IMR-90 (cell line): ENCODE measurements at regions not wholly inside any gene's neighbourhood (a gene's known extent, or its start where the extent isn't known, plus 50 kb on each side); places are given as distances from the start of the nearest gene placed in this dataset.
"Not testable (repeated sequence)": the region's sequence is repeated elsewhere in the genome, so short reads cannot be mapped to it uniquely, and the experiment has no call there.

Experiments
- ATAC-seq: fragments of 200-7000 bp; cut with Tn5 transposase; 2 replicates; pipeline ENCODE4 v1.9.1; 2020; ENCODE audit warnings: low read depth, mild to moderate bottlenecking, moderate library complexity
- BruUV-seq: library from RNA; stranded (reverse); fragments of 400-500 nt; replicated peaks from 2 replicates; lab custom pipeline; 2021; lab: Mats Ljungman, UMichigan
- CTCF ChIA-PET: fragments of 300-600 bp; formaldehyde crosslinking; extraction: SDS; loops from one replicate; lab custom pipeline; 2021; ENCODE audit warnings: antibody characterized with exemption; lab: Yijun Ruan, JAX
- POLR2A ChIA-PET: fragments of 300-600 bp; sonication (Branson Sonifier 250); formaldehyde crosslinking; loops from one replicate; lab custom pipeline; 2022; ENCODE audit warnings: antibody characterized with exemption; ENCODE audit not compliant: unreplicated experiment; lab: Charles Lee
- DNase-seq: peaks from one replicate; pipeline ENCODE4 v3.0.0; 2013
- H2AFZ ChIP-seq: replicated peaks from 2 replicates; pipeline ENCODE3; 2013; ENCODE audit warnings: low read length, mild to moderate bottlenecking; ENCODE audit not compliant: poor library complexity
- H2AK5ac ChIP-seq: 2 replicates; pipeline ENCODE4 v1.6.1; 2013; ENCODE audit warnings: low read depth, low read length, inconsistent platforms
- H2AK9ac ChIP-seq: replicated peaks from 2 replicates; pipeline ENCODE3; 2013; ENCODE audit warnings: mild to moderate bottlenecking, low read depth, low read length, moderate library complexity; ENCODE audit not compliant: poor library complexity
- H2BK120ac ChIP-seq: 2 replicates; pipeline ENCODE4 v1.6.1; 2013; ENCODE audit warnings: low read depth, low read length, inconsistent platforms
- H2BK15ac ChIP-seq: 3 replicates; pipeline ENCODE4 v1.6.1; 2013; ENCODE audit warnings: low read depth, low read length, inconsistent platforms
- H2BK20ac ChIP-seq: 2 replicates; pipeline ENCODE4 v1.6.1; 2013; ENCODE audit warnings: low read depth, mild to moderate bottlenecking, inconsistent platforms, low read length, moderate library complexity
- H2BK5ac ChIP-seq: 2 replicates; pipeline ENCODE4 v1.6.1; 2013; ENCODE audit warnings: mild to moderate bottlenecking, low read depth, low read length, inconsistent platforms; ENCODE audit not compliant: poor library complexity, severe bottlenecking
- H3K14ac ChIP-seq: replicated peaks from 2 replicates; pipeline ENCODE4 v1.6.1; 2013; ENCODE audit warnings: low read depth, low read length, inconsistent platforms
- H3K18ac ChIP-seq: 2 replicates; pipeline ENCODE4 v1.6.1; 2013; ENCODE audit warnings: low read depth, low read length, control low read depth
- H3K23ac ChIP-seq: 2 replicates; pipeline ENCODE4 v1.6.1; 2013; ENCODE audit warnings: low read depth, low read length, inconsistent platforms
- H3K27ac ChIP-seq: 2 replicates; pipeline ENCODE4 v1.5.1; 2013; ENCODE audit warnings: mild to moderate bottlenecking, control low read depth, low read length; ENCODE audit not compliant: insufficient read depth
- H3K27me3 ChIP-seq: 2 replicates; pipeline ENCODE4 v1.6.1; 2013; ENCODE audit warnings: low read length; ENCODE audit not compliant: control insufficient read depth, insufficient read depth
- H3K36me3 ChIP-seq: 2 replicates; pipeline ENCODE4 v1.6.1; 2013; ENCODE audit warnings: low read length, mixed read lengths; ENCODE audit not compliant: control insufficient read depth, insufficient read depth
- H3K4ac ChIP-seq: 2 replicates; pipeline ENCODE4 v1.6.1; 2013; ENCODE audit warnings: low read depth, low read length, inconsistent platforms
- H3K4me1 ChIP-seq: 2 replicates; pipeline ENCODE4 v1.6.1; 2013; ENCODE audit warnings: low read length, mixed read lengths; ENCODE audit not compliant: control insufficient read depth, insufficient read depth
- H3K4me2 ChIP-seq: 2 replicates; pipeline ENCODE4 v1.6.1; 2013; ENCODE audit warnings: low read depth, mild to moderate bottlenecking, control low read depth, low read length, moderate library complexity
- H3K4me3 ChIP-seq: 2 replicates; pipeline ENCODE4 v1.5.1; 2013; ENCODE audit warnings: low read depth, mild to moderate bottlenecking, control low read depth, low read length, moderate library complexity; ENCODE audit not compliant: insufficient read depth
- H3K56ac ChIP-seq: 2 replicates; pipeline ENCODE4 v1.6.1; 2013; ENCODE audit warnings: low read length, inconsistent platforms; ENCODE audit not compliant: insufficient read depth; ENCODE audit errors: extremely low read depth
- H3K79me1 ChIP-seq, 2 experiments: 2 replicates each; pipeline ENCODE4 v1.6.1; 2013; ENCODE audit warnings: low read length in 2 of 2, inconsistent platforms in 1 of 2, low read depth in 1 of 2
- H3K9ac ChIP-seq: 2 replicates; pipeline ENCODE4 v1.6.1; 2013; ENCODE audit warnings: low read depth, low read length, control low read depth
- H3K9me1 ChIP-seq: 2 replicates; pipeline ENCODE4 v1.6.1; 2013; ENCODE audit warnings: low read length, inconsistent platforms; ENCODE audit not compliant: insufficient read depth
- H3K9me3 ChIP-seq: 2 replicates; pipeline ENCODE4 v1.6.1; 2013; ENCODE audit warnings: low read length; ENCODE audit not compliant: control insufficient read depth, insufficient read depth
- H4K20me1 ChIP-seq: 2 replicates; pipeline ENCODE4 v1.6.1; 2013; ENCODE audit warnings: low read length, inconsistent platforms; ENCODE audit not compliant: insufficient read depth
- H4K5ac ChIP-seq: 2 replicates; pipeline ENCODE4 v1.6.1; 2013; ENCODE audit warnings: mild to moderate bottlenecking, low read depth, low read length, control low read depth
- H4K8ac ChIP-seq, 2 experiments: 2 replicates each; pipeline ENCODE4 v1.6.1; 2013; ENCODE audit warnings: low read depth in 2 of 2, low read length in 2 of 2, control low read depth in 1 of 2, inconsistent platforms in 1 of 2
- H4K91ac ChIP-seq: 2 replicates; pipeline ENCODE4 v1.6.1; 2013; ENCODE audit warnings: low read depth, low read length, inconsistent platforms; ENCODE audit not compliant: insufficient read depth
- WGBS, 2 experiments: methylation state at CpG; one replicate each; pipeline versions ENCODE4 v1.1.5 to v1.1.7; 2013; ENCODE audit warnings: missing lambda C conversion rate in 2 of 2; ENCODE audit not compliant: insufficient read length in 1 of 2; ENCODE audit errors: extremely low coverage in 2 of 2; 5-methylcytosine and 5-hydroxymethylcytosine counted together
- dilution Hi-C: fragments of 300-500 bp; cut with HindIII; formaldehyde crosslinking; loops from one replicate; pipeline ENCODE4 v1.14.3; 2018; ENCODE audit warnings: low sequenced_read_pairs; ENCODE audit not compliant: unreplicated experiment
- in situ Hi-C: fragments of 300-500 bp; cut with MboI; formaldehyde crosslinking; loops from 3 replicates; pipeline ENCODE4 v1.14.3; 2019; ENCODE audit warnings: low sequenced_read_pairs, inconsistent platforms, mixed read lengths
- intact Hi-C: fragments of 100-400 bp; cut with micrococcal nuclease; formaldehyde crosslinking; loops from 2 replicates; pipeline ENCODE4 v1.10.0; 2022

DNA sequence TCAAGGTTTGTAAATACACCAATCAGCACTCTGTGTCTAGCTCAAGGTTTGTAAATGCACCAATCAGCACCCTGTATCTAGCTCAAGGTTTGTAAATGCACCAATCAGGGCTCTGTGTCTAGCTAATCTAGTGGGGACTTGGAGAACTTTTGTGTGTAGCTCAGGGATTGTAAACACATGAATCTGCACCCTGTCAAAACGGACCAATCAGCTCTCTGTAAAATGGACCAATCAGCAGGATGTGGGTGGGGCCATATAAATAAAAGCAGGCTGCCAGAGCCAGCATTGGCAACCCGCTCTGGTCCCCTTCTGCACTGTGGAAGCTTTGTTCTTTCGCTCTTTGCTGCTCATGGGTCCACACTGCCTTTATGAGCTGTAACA is 109.3 kb upstream of the RASGEF1B start:
- H3K56ac ChIP-seq, H4K91ac ChIP-seq, H4K5ac ChIP-seq, in situ Hi-C loops, H2AFZ ChIP-seq, dilution Hi-C loops, H2BK120ac ChIP-seq, H3K4me1 ChIP-seq, H3K4me2 ChIP-seq, H3K23ac ChIP-seq, H3K79me1 ChIP-seq, H2BK20ac ChIP-seq, H4K20me1 ChIP-seq, H3K9me3 ChIP-seq, POLR2A ChIA-PET, H3K14ac ChIP-seq, ATAC-seq, H4K8ac ChIP-seq, H3K4me3 ChIP-seq, H3K9ac ChIP-seq, H3K27ac ChIP-seq, H2BK15ac ChIP-seq, H2AK5ac ChIP-seq, CTCF ChIA-PET, H3K9me1 ChIP-seq, BruUV-seq, H3K18ac ChIP-seq, DNase-seq, H3K36me3 ChIP-seq, H3K4ac ChIP-seq, H3K27me3 ChIP-seq, intact Hi-C loops, H2BK5ac ChIP-seq, H2AK9ac ChIP-seq: not testable (repeated sequence)
- 72% methylated on average over 2 of the region's 3 CpGs; no CpG with 5 or more reads in 1 of the 2 experiments for WGBS, 2 experiments
